MM.1S (cell line): ENCODE measurements at regions not wholly inside any gene's neighbourhood (a gene's known extent, or its start where the extent isn't known, plus 50 kb on each side); places are given as distances from the start of the nearest gene placed in this dataset.

Source experiments
- EZH2phosphoT487 ChIP-seq: fragments of 300-600 bp; sonication (generic); IDR thresholded peaks from 2 replicates; pipeline ENCODE4 v1.6.1; 2018; ENCODE audit warnings: antibody characterized with exemption, low read length
- TF ChIP-seq, protein P1 (sequence below): fragments of 300-600 bp; sonication (generic); IDR thresholded peaks from 2 replicates; pipeline ENCODE4 v1.5.1; 2016; ENCODE audit warnings: antibody characterized with exemption, low read length, mixed read lengths

DNA sequence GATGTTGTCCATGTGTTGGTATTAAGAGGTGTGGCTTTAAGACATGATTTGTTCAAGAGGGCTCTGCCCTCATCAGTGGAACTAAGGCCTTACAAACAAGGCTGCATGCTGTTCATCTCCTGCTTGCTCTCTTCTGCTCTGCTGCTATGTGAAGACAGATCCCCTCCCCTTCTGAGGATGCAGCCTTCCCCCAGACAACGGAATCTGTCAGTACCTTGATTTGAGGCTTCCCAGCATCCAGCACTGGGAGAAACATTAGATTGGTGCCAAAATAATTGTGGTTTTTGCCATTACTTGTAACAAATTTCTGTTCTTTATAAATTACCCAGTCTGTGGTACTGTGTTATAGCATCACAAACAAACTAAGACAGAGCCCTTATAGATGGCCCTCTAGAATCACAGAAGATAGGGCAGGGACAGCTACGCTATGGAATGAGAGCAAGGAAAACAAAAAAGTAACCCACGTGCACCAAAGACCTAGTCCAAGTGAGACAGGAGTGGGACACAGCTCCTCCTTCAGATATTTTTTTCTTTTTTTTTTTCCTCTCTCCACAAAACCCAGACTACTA, 151.5 kb upstream of the RXFP2 start:
- TF ChIP-seq, protein P1, sequence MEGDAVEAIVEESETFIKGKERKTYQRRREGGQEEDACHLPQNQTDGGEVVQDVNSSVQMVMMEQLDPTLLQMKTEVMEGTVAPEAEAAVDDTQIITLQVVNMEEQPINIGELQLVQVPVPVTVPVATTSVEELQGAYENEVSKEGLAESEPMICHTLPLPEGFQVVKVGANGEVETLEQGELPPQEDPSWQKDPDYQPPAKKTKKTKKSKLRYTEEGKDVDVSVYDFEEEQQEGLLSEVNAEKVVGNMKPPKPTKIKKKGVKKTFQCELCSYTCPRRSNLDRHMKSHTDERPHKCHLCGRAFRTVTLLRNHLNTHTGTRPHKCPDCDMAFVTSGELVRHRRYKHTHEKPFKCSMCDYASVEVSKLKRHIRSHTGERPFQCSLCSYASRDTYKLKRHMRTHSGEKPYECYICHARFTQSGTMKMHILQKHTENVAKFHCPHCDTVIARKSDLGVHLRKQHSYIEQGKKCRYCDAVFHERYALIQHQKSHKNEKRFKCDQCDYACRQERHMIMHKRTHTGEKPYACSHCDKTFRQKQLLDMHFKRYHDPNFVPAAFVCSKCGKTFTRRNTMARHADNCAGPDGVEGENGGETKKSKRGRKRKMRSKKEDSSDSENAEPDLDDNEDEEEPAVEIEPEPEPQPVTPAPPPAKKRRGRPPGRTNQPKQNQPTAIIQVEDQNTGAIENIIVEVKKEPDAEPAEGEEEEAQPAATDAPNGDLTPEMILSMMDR: no peak
- no peak for TF ChIP-seq EZH2phosphoT487
